ENCODE measurements at regions not wholly inside any gene's neighbourhood (a gene's known extent, or its start where the extent isn't known, plus 50 kb on each side); places are given as distances from the start of the nearest gene placed in this dataset.

DNA sequence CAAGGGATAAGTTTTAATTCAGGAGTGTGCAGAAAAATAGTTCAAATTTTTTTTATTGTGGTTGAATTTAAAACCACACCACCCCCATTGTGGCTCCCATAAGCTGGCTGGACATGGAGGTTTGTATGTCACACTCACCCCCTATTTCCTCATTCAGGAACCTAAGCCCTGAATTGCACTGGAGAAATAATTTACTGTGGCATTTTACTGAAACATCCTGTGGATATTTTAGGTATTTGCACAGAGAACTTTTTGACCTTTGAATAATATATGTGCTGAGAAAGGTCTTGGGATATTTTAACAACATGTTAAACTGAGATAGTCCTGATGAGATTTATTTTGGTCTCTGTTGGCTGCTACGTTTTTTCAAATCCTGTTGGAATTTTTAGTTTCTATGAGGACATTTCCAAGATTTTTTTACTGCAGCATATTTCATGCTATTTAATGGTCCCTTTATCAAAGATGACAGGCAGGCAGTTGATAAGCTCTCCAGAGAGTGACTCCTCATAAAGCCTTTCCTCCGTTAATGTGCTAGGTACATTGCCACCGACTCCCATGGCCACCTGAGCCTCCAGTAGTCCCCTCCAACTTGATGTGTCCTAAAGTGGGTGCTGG lies 51.2 kb upstream of the PALM2AKAP2 start:
- no peak for DNase-seq (ENCODE audit: low read depth in 2 of 3, low spot score in 1 of 3)

GRCh38 chr9:109729513-109729912 lies 50.5 kb upstream of the PALM2AKAP2 start:
- no peak for DNase-seq (ENCODE audit: low read depth in 2 of 3, low spot score in 1 of 3)

Measured in stimulated activated CD4-positive, alpha-beta T cell treated with anti-CD3 and anti-CD28 coated beads, Interleukin-12 subunit alpha, Interleukin-12 subunit beta, amount 100 ng/mL, for 48 hours (primary cell).